ENCODE measurements at regions not wholly inside any gene's neighbourhood (a gene's known extent, or its start where the extent isn't known, plus 50 kb on each side); places are given as distances from the start of the nearest gene placed in this dataset.

DNA sequence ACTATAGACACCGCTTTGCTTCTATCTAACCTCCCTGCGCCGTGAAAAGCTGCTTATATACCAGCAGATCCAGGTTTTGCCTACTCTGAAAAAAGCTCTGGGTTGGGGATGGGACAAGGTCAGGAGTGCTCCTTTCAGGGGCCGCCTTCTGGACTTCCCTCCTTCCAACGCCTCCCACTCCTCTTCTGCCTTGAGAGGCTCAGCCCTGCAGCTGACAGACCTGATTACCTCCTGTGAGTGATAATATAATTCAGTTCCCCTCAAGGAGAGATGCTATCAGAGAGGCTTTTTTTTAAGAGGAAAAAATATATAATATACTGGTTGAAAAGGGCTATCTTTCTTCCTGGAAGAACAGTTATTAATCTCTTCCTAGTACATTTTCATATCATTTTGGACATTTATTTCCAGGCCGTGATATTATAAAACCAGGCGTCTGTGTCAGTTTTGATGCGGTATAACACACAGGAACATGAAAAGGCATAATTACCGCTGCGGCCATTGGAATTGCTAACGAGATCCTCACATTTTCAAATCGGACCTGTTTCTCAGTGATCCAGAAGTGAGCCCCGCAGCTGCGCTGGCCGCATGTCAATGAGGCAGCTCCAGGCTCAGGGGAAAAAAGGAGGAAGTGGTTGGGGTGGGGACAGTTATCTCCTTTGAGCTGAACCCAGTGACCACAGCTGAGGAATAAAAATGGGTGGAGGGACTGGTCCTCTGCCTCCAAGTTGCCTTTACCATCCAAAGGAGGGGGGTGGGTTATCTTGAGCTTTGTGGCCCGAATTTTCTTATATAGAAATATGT lies 457.1 kb downstream of the TYW1 start:
- Histone ChIP-seq H3K4me2 (ENCODE audit: low read depth, low read length, poor library complexity, severe bottlenecking) (no peak overlapping the region), H3K9ac (ENCODE audit: low read depth, low read length, poor library complexity, severe bottlenecking) (no peak overlapping the region), H3K4me3 (ENCODE audit: low read length, poor library complexity, severe bottlenecking) (no peak overlapping the region), H3K9me2 (replicated peaks; ENCODE audit: low read depth, low read length) (no peaks in the 10 kb centered on the region), H3K4me1 (ENCODE audit: insufficient read depth, low read length, poor library complexity, severe bottlenecking) (no peaks in the 10 kb centered on the region), H3K79me2 (ENCODE audit: insufficient read depth, low read length) (no peaks in the 10 kb centered on the region), H3K27me3 (ENCODE audit: insufficient read depth, low read length, poor library complexity, severe bottlenecking) (no peaks in the 10 kb centered on the region), H2AFZ (ENCODE audit: low read length) (no peak overlapping the region), H3F3A (ENCODE audit: low read depth) (no peaks in the 10 kb centered on the region), H4K20me1 (ENCODE audit: insufficient read depth, low read length, poor library complexity, severe bottlenecking) (no peaks in the 10 kb centered on the region), H3K36me3 (ENCODE audit: insufficient read depth, low read length) (no peaks in the 10 kb centered on the region), H3K9me3 (ENCODE audit: insufficient read depth, low read depth, low read length) (peaks cover 6% of the 10 kb centered on the region; the same call in 1 of the 2 replicates)
- no peak for TF ChIP-seq EZH2phosphoT487 (IDR thresholded peaks at IDR 0.05; ENCODE audit: borderline replicate concordance)
- TF ChIP-seq, protein P1, sequence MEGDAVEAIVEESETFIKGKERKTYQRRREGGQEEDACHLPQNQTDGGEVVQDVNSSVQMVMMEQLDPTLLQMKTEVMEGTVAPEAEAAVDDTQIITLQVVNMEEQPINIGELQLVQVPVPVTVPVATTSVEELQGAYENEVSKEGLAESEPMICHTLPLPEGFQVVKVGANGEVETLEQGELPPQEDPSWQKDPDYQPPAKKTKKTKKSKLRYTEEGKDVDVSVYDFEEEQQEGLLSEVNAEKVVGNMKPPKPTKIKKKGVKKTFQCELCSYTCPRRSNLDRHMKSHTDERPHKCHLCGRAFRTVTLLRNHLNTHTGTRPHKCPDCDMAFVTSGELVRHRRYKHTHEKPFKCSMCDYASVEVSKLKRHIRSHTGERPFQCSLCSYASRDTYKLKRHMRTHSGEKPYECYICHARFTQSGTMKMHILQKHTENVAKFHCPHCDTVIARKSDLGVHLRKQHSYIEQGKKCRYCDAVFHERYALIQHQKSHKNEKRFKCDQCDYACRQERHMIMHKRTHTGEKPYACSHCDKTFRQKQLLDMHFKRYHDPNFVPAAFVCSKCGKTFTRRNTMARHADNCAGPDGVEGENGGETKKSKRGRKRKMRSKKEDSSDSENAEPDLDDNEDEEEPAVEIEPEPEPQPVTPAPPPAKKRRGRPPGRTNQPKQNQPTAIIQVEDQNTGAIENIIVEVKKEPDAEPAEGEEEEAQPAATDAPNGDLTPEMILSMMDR (conservative IDR thresholded peaks at IDR 0.05; ENCODE audit: low read length), result no peak

DNA sequence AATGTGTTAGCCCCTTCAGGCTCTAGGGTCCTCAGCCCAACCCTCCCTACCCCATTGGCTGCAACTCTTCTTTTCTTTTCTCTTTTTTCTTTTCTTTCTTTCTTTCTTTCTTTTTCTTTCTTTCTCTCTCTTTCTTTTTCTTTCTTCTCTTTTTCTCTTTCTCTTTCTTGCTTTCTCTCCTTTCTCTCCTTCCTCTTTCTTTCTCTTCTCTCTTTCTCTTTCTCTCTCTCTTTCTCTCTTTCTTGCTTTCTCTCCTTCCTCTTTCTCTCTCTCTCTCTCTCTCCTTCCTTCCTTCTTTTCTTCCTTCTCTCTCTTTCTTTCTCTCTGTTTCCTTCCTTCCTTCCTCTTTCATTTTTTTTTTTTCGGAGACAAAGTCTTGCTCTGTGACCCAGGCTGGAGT lies 458.9 kb downstream of the TYW1 start:
- Histone ChIP-seq H2AFZ (ENCODE audit: low read length) (no peak overlapping the region), H3K4me3 (ENCODE audit: low read length, poor library complexity, severe bottlenecking) (no peak overlapping the region), H3F3A (ENCODE audit: low read depth) (no peaks in the 10 kb centered on the region), H3K9me2 (replicated peaks; ENCODE audit: low read depth, low read length) (no peaks in the 10 kb centered on the region), H3K36me3 (ENCODE audit: insufficient read depth, low read length) (no peaks in the 10 kb centered on the region), H3K4me2 (ENCODE audit: low read depth, low read length, poor library complexity, severe bottlenecking) (no peak overlapping the region), H4K20me1 (ENCODE audit: insufficient read depth, low read length, poor library complexity, severe bottlenecking) (no peaks in the 10 kb centered on the region), H3K9ac (ENCODE audit: low read depth, low read length, poor library complexity, severe bottlenecking) (no peak overlapping the region), H3K27me3 (ENCODE audit: insufficient read depth, low read length, poor library complexity, severe bottlenecking) (no peaks in the 10 kb centered on the region), H3K79me2 (ENCODE audit: insufficient read depth, low read length) (no peaks in the 10 kb centered on the region), H3K9me3 (ENCODE audit: insufficient read depth, low read depth, low read length) (peaks cover 6% of the 10 kb centered on the region; the same call in 1 of the 2 replicates), H3K4me1 (ENCODE audit: insufficient read depth, low read length, poor library complexity, severe bottlenecking) (no peaks in the 10 kb centered on the region)
- TF ChIP-seq, protein P1 (conservative IDR thresholded peaks at IDR 0.05; ENCODE audit: low read length), result no peak
- no peak for TF ChIP-seq EZH2phosphoT487 (IDR thresholded peaks at IDR 0.05; ENCODE audit: borderline replicate concordance)

DNA sequence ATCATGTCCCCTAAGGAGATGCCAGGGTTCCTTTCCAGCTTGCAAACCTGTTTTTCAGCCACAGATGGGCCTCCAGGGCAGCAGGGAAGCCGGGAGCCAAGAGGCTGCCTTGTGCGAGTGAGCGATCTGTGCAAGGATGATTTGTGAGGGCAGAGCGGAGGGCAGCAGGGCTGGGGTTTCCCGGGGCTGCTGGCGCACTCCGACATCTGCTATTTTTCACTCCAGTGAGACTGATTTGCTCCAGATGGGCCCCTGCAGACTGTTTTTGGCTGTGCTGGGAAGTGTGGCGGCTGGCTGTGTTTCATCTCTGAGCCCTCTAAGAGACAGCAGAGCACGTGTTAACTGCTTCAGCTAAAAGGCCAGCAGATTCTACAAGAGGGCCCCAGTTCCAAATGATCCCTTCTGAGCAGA lies 466.2 kb downstream of the TYW1 start:
- Histone ChIP-seq H3K4me1 (ENCODE audit: insufficient read depth, low read length, poor library complexity, severe bottlenecking) (no peaks in the 10 kb centered on the region), H3K9me2 (replicated peaks; ENCODE audit: low read depth, low read length) (no peaks in the 10 kb centered on the region), H4K20me1 (ENCODE audit: insufficient read depth, low read length, poor library complexity, severe bottlenecking) (no peaks in the 10 kb centered on the region), H2AFZ (ENCODE audit: low read length) (no peak overlapping the region), H3K4me3 (ENCODE audit: low read length, poor library complexity, severe bottlenecking) (no peak overlapping the region), H3K79me2 (ENCODE audit: insufficient read depth, low read length) (no peaks in the 10 kb centered on the region), H3K9me3 (ENCODE audit: insufficient read depth, low read depth, low read length) (no peaks in the 10 kb centered on the region), H3F3A (ENCODE audit: low read depth) (no peaks in the 10 kb centered on the region), H3K27me3 (ENCODE audit: insufficient read depth, low read length, poor library complexity, severe bottlenecking) (no peaks in the 10 kb centered on the region), H3K4me2 (ENCODE audit: low read depth, low read length, poor library complexity, severe bottlenecking) (no peak overlapping the region), H3K9ac (ENCODE audit: low read depth, low read length, poor library complexity, severe bottlenecking) (no peak overlapping the region), H3K36me3 (ENCODE audit: insufficient read depth, low read length) (no peaks in the 10 kb centered on the region)
- TF ChIP-seq EZH2phosphoT487 (IDR thresholded peaks at IDR 0.05; ENCODE audit: borderline replicate concordance), result no peak
- TF ChIP-seq, protein P1 (conservative IDR thresholded peaks at IDR 0.05; ENCODE audit: low read length), result no peak
